ENCODE measurements at regions not wholly inside any gene's neighbourhood (a gene's known extent, or its start where the extent isn't known, plus 50 kb on each side); places are given as distances from the start of the nearest gene placed in this dataset.
A peak's percentile ranks its signal among the peaks of the same experiment; 100 is the strongest.

DNA sequence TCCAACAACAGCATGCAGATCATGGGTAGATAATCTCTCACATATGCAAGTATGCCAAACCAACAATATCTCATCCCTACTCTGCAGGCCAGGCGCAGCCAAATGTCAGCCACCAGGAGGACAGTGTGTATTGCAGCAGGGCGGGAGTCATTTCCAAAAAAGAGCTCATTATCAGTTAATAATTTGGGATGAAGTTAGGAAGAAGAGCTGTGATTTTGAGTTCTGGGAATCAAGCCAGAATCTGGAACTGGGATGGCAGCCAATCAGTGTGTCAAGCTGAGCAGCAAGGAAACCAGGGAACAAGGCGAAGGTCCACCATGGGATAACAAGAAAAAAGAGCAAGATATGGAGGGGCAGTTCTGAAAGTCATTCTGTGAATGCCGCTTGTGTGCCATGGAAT, 88.2 kb upstream of the CAMK2D start:
- Histone ChIP-seq H3K27ac (no peak overlapping the region), H3K27me3 (no peaks in the 10 kb centered on the region), H4K20me1 (no peaks in the 10 kb centered on the region), H3K36me3 (no peaks in the 10 kb centered on the region), H3K4me3 (no peak overlapping the region), H3K4me2 (no peak overlapping the region), H3K9me3 (replicated peaks in 1 of 11) (peaks cover 0 to 8% (median 0%) of the 10 kb centered on the region in 11 experiments; a peak in 4 of 22 replicates), H3K4me1 (peaks cover 13 to 22% (median 15%) of the 10 kb centered on the region in 10 experiments), H3K9ac (no peak overlapping the region)
- TF ChIP-seq Cebpa-rat (IDR thresholded peaks at IDR 0.05), result no peak

GRCh38 chr4:113847710-113848109, 86.2 kb upstream of the CAMK2D start:
- Histone ChIP-seq H3K27me3 (no peaks in the 10 kb centered on the region), H3K36me3 (no peaks in the 10 kb centered on the region), H3K9me3 (replicated peaks in 1 of 11) (peaks cover 0 to 8% (median 0%) of the 10 kb centered on the region in 11 experiments; a peak in 4 of 22 replicates), H3K27ac (no peak overlapping the region), H3K9ac (no peak overlapping the region), H3K4me2 (no peak overlapping the region), H3K4me1 (peaks cover 20 to 26% (median 22%) of the 10 kb centered on the region in 10 experiments), H3K4me3 (no peak overlapping the region), H4K20me1 (no peaks in the 10 kb centered on the region)
- TF ChIP-seq Cebpa-rat (IDR thresholded peaks at IDR 0.05), result no peak

DNA sequence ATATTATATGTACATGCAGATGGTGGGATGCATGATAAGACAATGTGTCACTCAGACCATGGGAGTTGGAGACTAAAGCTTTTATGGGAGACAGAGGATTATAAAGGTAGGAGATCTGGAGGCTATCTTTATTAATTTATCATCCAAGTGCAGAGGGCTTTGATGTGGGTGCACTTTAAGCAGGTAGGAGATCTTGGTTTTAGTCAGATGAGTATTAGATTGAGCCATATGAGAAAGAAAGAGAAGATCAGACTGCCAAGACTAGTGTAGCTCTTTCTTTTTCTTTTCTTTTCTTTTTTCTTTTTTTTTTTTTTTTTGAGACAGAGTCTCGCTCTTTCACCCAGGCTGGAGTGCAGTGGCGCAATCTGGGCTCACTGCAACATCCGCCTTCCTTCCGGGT, 84.9 kb upstream of the CAMK2D start:
- peaks cover 0 to 8% (median 0%) of the 10 kb centered on the region in 11 experiments; a peak in 2 of 22 replicates for H3K9me3 ChIP-seq (replicated peaks in 1 of 11)
- peak overlapping the region in 5 of 11 experiments; percentile 63 to 70 (median 66); a peak in 3 of 22 replicates for H3K4me2 ChIP-seq
- H3K4me3 ChIP-seq, result no peak overlapping the region
- no peak overlapping the region for H3K9ac ChIP-seq
- H3K36me3 ChIP-seq, result no peaks in the 10 kb centered on the region
- no peaks in the 10 kb centered on the region for H4K20me1 ChIP-seq
- peaks cover 19 to 23% (median 22%) of the 10 kb centered on the region in 10 experiments for H3K4me1 ChIP-seq
- no peaks in the 10 kb centered on the region for H3K27me3 ChIP-seq
- no peak for TF ChIP-seq Cebpa-rat (IDR thresholded peaks at IDR 0.05)
- H3K27ac ChIP-seq, result no peak overlapping the region

DNA sequence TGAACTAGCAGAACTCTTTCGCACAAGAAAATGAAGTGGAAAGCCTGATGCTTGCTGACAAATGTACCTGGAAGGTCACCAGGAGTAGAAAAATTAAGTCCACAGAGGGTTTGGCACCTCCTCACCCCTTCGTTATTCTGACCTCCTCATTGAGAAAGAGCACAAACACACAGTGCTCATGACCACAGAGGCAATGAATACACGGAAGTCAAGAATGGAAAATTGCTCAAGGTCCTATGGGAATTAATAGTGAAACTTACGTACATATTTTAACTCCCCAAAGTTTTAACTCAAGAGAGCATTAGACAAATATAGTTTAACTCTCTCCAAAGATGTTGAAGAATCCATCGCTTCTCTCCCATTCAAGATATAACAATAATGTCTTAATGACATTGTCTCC, 83.6 kb upstream of the CAMK2D start:
- Histone ChIP-seq H3K9me3 (replicated peaks in 1 of 11) (peaks cover 0 to 8% (median 0%) of the 10 kb centered on the region in 11 experiments; a peak in 2 of 22 replicates), H4K20me1 (no peaks in the 10 kb centered on the region), H3K4me2 (peak overlapping the region; percentile 51 to 70 (median 66)), H3K27me3 (no peaks in the 10 kb centered on the region), H3K27ac (peak overlapping the region in 8 of 11 experiments; percentile 3 to 65 (median 50); a peak in 14 of 22 replicates), H3K4me3 (peak overlapping the region in 4 of 10 experiments; percentile 1 to 19 (median 12); a peak in 4 of 20 replicates), H3K36me3 (no peaks in the 10 kb centered on the region), H3K9ac (peak overlapping the region in 3 of 11 experiments; percentile 4 to 49 (median 10); a peak in 2 of 22 replicates), H3K4me1 (peaks cover 19 to 23% (median 22%) of the 10 kb centered on the region in 10 experiments)
- peak in 1 of 11 experiments; percentile 16; a peak in 1 of 22 replicates for TF ChIP-seq Cebpa-rat (IDR thresholded peaks at IDR 0.05)

GRCh38 chr4:113844369-113844768, 82.8 kb upstream of the CAMK2D start:
- H3K4me2 ChIP-seq, result peak overlapping the region; percentile 51 to 70 (median 66); a peak in 17 of 22 replicates
- H4K20me1 ChIP-seq, result no peaks in the 10 kb centered on the region
- H3K36me3 ChIP-seq, result no peaks in the 10 kb centered on the region
- no peaks in the 10 kb centered on the region for H3K27me3 ChIP-seq
- peaks cover 19 to 24% (median 22%) of the 10 kb centered on the region in 10 experiments for H3K4me1 ChIP-seq
- no peak overlapping the region for H3K4me3 ChIP-seq
- peaks cover 0 to 8% (median 0%) of the 10 kb centered on the region in 11 experiments; a peak in 2 of 22 replicates for H3K9me3 ChIP-seq (replicated peaks in 1 of 11)
- no peak for TF ChIP-seq Cebpa-rat (IDR thresholded peaks at IDR 0.05)
- peak overlapping the region in 6 of 11 experiments; percentile 42 to 65 (median 57); a peak in 10 of 22 replicates for H3K27ac ChIP-seq
- no peak overlapping the region for H3K9ac ChIP-seq

DNA sequence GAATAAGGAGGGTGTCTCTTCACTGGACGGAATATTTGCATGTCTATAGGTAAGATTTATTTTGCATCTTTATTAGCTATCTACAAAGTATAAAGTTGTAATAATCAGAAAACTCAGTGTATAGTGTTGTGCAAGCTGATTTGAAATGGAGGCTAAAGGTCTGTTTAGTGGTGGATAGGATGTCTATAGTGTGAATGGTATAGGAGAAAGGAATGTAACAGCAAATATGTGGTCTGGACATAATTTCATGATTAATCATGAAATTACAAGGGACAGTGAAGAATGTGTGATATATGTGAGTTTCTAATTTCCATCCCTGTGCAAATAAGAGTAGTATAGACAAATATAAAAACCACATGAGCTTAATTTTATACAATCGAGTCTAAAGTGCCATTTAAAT, 79.3 kb upstream of the CAMK2D start:
- H3K9me3 ChIP-seq (replicated peaks in 1 of 11), result no peaks in the 10 kb centered on the region
- H3K27ac ChIP-seq, result no peak overlapping the region
- H4K20me1 ChIP-seq, result no peaks in the 10 kb centered on the region
- TF ChIP-seq Cebpa-rat (IDR thresholded peaks at IDR 0.05), result no peak
- H3K9ac ChIP-seq, result no peak overlapping the region
- H3K4me1 ChIP-seq, result peaks cover 26 to 53% (median 38%) of the 10 kb centered on the region in 10 experiments
- H3K4me3 ChIP-seq, result no peak overlapping the region
- H3K4me2 ChIP-seq, result no peak overlapping the region
- H3K27me3 ChIP-seq, result no peaks in the 10 kb centered on the region
- no peaks in the 10 kb centered on the region for H3K36me3 ChIP-seq

DNA sequence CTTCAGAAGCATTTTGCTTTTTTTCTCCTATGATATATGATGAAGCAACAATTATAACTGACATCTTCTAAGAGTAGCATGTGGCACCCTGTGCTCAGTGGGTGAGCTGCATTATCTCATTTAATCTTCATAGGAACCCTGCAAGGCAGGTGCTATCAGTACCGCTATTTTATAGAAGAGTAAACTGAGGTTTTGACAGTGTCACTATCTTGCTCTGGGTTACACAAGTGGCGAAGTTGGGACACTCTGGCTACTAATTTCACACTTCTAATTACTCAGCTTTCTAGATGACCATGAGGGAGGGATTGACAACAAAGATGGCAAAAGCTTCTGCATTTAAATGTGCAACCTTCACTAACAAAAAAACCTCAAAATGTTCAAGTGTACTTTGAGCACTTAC, 76.9 kb upstream of the CAMK2D start:
- H3K4me3 ChIP-seq, result no peak overlapping the region
- no peaks in the 10 kb centered on the region for H3K9me3 ChIP-seq (replicated peaks in 1 of 11)
- no peaks in the 10 kb centered on the region for H3K36me3 ChIP-seq
- H4K20me1 ChIP-seq, result no peaks in the 10 kb centered on the region
- peak overlapping the region; percentile 65 to 87 (median 80); a peak in 21 of 22 replicates for H3K27ac ChIP-seq
- H3K9ac ChIP-seq, result peak overlapping the region in 3 of 11 experiments; percentile 67 to 74 (median 68); a peak in 5 of 22 replicates
- no peak for TF ChIP-seq Cebpa-rat (IDR thresholded peaks at IDR 0.05)
- peak overlapping the region in 9 of 11 experiments; percentile 19 to 74 (median 55); a peak in 15 of 22 replicates for H3K4me2 ChIP-seq
- H3K27me3 ChIP-seq, result no peaks in the 10 kb centered on the region
- H3K4me1 ChIP-seq, result peaks cover 15 to 55% (median 31%) of the 10 kb centered on the region in 10 experiments

DNA sequence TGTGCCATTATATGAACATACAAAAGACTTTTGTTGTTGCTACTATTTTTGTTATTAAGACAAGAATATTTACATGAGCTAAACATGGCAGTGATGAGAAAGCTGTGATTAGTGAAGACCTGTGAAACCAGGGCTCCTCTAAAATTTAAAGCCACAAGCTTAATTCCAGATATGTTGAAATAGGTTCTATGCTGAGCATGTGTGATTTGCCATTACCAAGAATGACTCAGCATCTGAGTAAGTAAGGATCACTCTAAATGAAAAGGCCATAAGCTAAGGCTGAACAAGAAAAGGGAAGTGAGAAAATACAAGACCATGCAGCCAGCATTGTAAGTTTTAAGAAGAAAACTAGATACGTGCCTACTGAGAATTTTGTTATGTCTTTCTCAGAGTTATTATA, 75.9 kb upstream of the CAMK2D start:
- no peaks in the 10 kb centered on the region for H3K27me3 ChIP-seq
- H3K36me3 ChIP-seq, result no peaks in the 10 kb centered on the region
- no peak overlapping the region for H3K4me3 ChIP-seq
- H3K9me3 ChIP-seq (replicated peaks in 1 of 11), result no peaks in the 10 kb centered on the region
- peaks cover 26 to 65% (median 41%) of the 10 kb centered on the region in 10 experiments for H3K4me1 ChIP-seq
- H3K27ac ChIP-seq, result peak overlapping the region; percentile 65 to 87 (median 80)
- no peaks in the 10 kb centered on the region for H4K20me1 ChIP-seq
- peak overlapping the region; percentile 21 to 74 (median 62); a peak in 17 of 22 replicates for H3K9ac ChIP-seq
- peak in 5 of 11 experiments; percentile 15 to 73 (median 26); a peak in 6 of 22 replicates for TF ChIP-seq Cebpa-rat (IDR thresholded peaks at IDR 0.05)
- peak overlapping the region; percentile 29 to 74 (median 52); a peak in 21 of 22 replicates for H3K4me2 ChIP-seq

GRCh38 chr4:113835005-113835404, 73.5 kb upstream of the CAMK2D start:
- Histone ChIP-seq H3K9me3 (replicated peaks in 1 of 11) (no peaks in the 10 kb centered on the region), H3K4me2 (peak overlapping the region in 4 of 11 experiments; percentile 12 to 39 (median 30); a peak in 5 of 22 replicates), H3K9ac (no peak overlapping the region), H4K20me1 (no peaks in the 10 kb centered on the region), H3K4me1 (peaks cover 38 to 76% (median 49%) of the 10 kb centered on the region in 10 experiments), H3K27me3 (no peaks in the 10 kb centered on the region), H3K4me3 (no peak overlapping the region), H3K36me3 (no peaks in the 10 kb centered on the region), H3K27ac (peak overlapping the region in 2 of 11 experiments; percentile 17 to 37; a peak in 1 of 22 replicates)
- no peak for TF ChIP-seq Cebpa-rat (IDR thresholded peaks at IDR 0.05)

All from BLaER1 treated with 17β-estradiol and CSF1 and Interleukin-3, amounts not matched to agents 10 nM and 100 nM (cell line).